ENCODE measurements at regions not wholly inside any gene's neighbourhood (a gene's known extent, or its start where the extent isn't known, plus 50 kb on each side); places are given as distances from the start of the nearest gene placed in this dataset.

- TF ChIP-seq YY1 (IDR thresholded peaks at IDR 0.05; ENCODE audit: insufficient read depth, insufficient read length): no peak
- TF ChIP-seq ZNF274 (IDR thresholded peaks at IDR 0.05; ENCODE audit: low read depth, low read length): no peak
Measured at GRCh38 chr18:40469316-40469715, 1485.7 kb upstream of the PIK3C3 start.

Measured in NT2/D1 (cell line).